SK-N-SH treated with all-trans-retinoic acid at 6 μM for 48 hours (cell line): ENCODE measurements at regions not wholly inside any gene's neighbourhood (a gene's known extent, or its start where the extent isn't known, plus 50 kb on each side); places are given as distances from the start of the nearest gene placed in this dataset.

Source experiments
- BACH2 ChIP-seq: fragments of 250-450 bp; sonication (Bioruptor Pico); IDR thresholded peaks from 2 replicates; pipeline ENCODE4 v1.9.0; 2021; ENCODE audit warnings: mild to moderate bottlenecking, borderline replicate concordance
- GLIS3 ChIP-seq: fragments of 250-450 bp; sonication (Bioruptor Pico); IDR thresholded peaks from 2 replicates; pipeline ENCODE4 v1.5.0; 2020; ENCODE audit warnings: mild to moderate bottlenecking, moderate library complexity
- OSR1 ChIP-seq: fragments of 250-450 bp; sonication (Bioruptor Pico); IDR thresholded peaks from 2 replicates; pipeline ENCODE4 v1.8.0; 2022; ENCODE audit warnings: moderate library complexity, mild to moderate bottlenecking, inconsistent platforms
- PATZ1 ChIP-seq: fragments of 250-450 bp; sonication (Bioruptor Pico); IDR thresholded peaks from 2 replicates; pipeline ENCODE4 v1.8.0; 2020; ENCODE audit warnings: mild to moderate bottlenecking, moderate library complexity, borderline replicate concordance
- RARB ChIP-seq: fragments of 250-450 bp; sonication (Bioruptor Pico); IDR thresholded peaks from 2 replicates; pipeline ENCODE4 v1.8.0; 2021; ENCODE audit warnings: mild to moderate bottlenecking, moderate library complexity
- TSHZ2 ChIP-seq: fragments of 250-450 bp; sonication (Bioruptor Pico); IDR thresholded peaks from 2 replicates; pipeline ENCODE4 v1.5.0; 2020; ENCODE audit warnings: mild to moderate bottlenecking, moderate library complexity
- ZNF8 ChIP-seq: fragments of 450-650 bp; formaldehyde crosslinking; IDR thresholded peaks from 2 replicates; pipeline ENCODE4 v1.5.0; 2020; ENCODE audit warnings: mild to moderate bottlenecking, moderate library complexity

- TF ChIP-seq TSHZ2 (CRISPR knock-in tag) = no peak
- TF ChIP-seq OSR1 (CRISPR knock-in tag) = no peak
- TF ChIP-seq PATZ1 (CRISPR knock-in tag) = no peak
- no peak for TF ChIP-seq RARB
- TF ChIP-seq BACH2 (CRISPR knock-in tag) = no peak
- TF ChIP-seq GLIS3 (CRISPR knock-in tag) = no peak
- TF ChIP-seq ZNF8 (CRISPR knock-in tag) = no peak
These were observed 155.4 kb upstream of the FHL2 start for GRCh38 chr2:105554235-105554634.
